SK-N-MC (cell line): ENCODE measurements at regions not wholly inside any gene's neighbourhood (a gene's known extent, or its start where the extent isn't known, plus 50 kb on each side); places are given as distances from the start of the nearest gene placed in this dataset.

Experiments
- EZH2 ChIP-seq: fragments of 200-600 bp; sonication (generic); IDR thresholded peaks from one replicate; pipeline ENCODE4 v1.6.1; 2017; ENCODE audit warnings: antibody characterized with exemption
- POLR2AphosphoS5 ChIP-seq: IDR thresholded peaks from 2 replicates; pipeline ENCODE4 v1.6.1; 2012; ENCODE audit warnings: mild to moderate bottlenecking, low read depth, low read length, borderline replicate concordance

GRCh38 chrX:6734844-6735634, 200.1 kb upstream of the VCX3A start:
- TF ChIP-seq EZH2 (no peak), POLR2AphosphoS5 (no peak)
